AG09319 (cell line): ENCODE measurements at regions not wholly inside any gene's neighbourhood (a gene's known extent, or its start where the extent isn't known, plus 50 kb on each side); places are given as distances from the start of the nearest gene placed in this dataset.
"Not testable (repeated sequence)": the region's sequence is repeated elsewhere in the genome, so short reads cannot be mapped to it uniquely, and the experiment has no call there.

ENCODE experiments used
- DNase-seq: peaks from one replicate; pipeline ENCODE4 v3.0.0-alpha.2; 2010; ENCODE audit warnings: low read depth; ENCODE audit errors: extremely low read depth
- CTCF ChIP-seq: IDR thresholded peaks from 2 replicates; pipeline ENCODE4 v1.5.1; 2011; ENCODE audit warnings: low read depth, mild to moderate bottlenecking, inconsistent platforms, low read length, moderate library complexity

- no peak for DNase-seq
- TF ChIP-seq CTCF: no peak
These were observed 1143.6 kb upstream of the ACVR2A start for GRCh38 chr2:146701183-146701582.

GRCh38 chr2:146697307-146697706, 1147.5 kb upstream of the ACVR2A start:
- DNase-seq: no peak
- no peak for TF ChIP-seq CTCF

GRCh38 chr2:146696787-146697186, 1148.0 kb upstream of the ACVR2A start:
- not testable (repeated sequence) for DNase-seq

DNA sequence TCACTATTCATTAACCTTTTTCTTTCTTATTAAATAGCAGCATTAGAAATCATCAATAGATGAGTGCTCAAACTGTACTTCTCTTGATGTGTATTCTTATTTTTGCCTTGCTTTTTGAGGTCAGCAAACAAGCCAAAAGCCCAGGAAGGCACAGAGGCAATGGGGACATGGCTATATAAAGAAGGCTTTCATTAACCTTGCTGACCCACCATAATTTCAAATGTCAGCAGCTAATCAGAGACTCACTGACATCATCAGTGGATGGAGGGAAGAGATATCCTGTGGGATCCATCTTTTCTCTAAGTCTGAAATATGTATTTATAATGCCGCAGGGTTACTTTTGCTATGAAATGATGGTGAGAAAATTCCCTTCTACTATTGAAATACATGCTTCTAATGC, 1162.8 kb upstream of the ACVR2A start:
- TF ChIP-seq CTCF: no peak
- no peak for DNase-seq

- no peak for TF ChIP-seq CTCF
- no peak for DNase-seq
These were observed 1166.3 kb upstream of the ACVR2A start for GRCh38 chr2:146678516-146678915.

DNA sequence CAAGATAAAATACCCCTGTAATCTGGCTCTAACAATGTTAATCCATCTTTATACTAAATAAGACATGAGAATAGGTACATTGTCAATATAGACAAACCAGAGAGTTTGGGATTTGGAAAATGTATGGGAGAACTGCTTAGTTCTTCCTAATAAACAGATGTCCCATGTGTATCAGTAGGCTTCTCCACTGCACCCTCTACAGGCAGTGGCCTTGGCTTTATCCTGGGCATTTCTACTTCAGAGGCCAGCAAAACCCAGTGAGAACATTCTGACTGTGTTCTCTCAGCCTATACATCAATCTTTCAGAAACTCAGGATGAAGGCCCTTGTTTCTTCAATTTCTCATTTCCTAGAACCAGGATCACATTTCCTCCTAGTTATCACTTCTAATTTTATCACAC, 1167.5 kb upstream of the ACVR2A start:
- no peak for DNase-seq

DNA sequence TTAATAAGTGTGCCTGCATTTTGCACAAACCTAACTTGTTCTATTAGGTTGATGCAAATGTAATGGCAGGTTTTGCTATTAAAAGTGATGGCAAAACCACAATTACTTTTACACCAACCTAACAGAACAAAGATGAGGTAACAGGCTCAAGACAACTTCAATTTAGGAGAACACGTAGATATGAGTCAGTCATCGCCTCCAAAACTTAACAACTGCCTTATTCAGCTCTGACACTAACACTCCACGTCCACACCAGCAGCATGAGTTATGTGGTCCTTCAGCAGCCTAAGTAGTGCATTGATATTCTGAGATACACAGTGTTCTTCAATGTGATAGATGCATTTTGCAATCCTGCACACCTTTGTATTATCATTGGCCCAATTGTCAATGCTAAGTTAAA, 1175.1 kb upstream of the ACVR2A start:
- no peak for TF ChIP-seq CTCF

More for the DNA sequence above, 1167.5 kb upstream of the ACVR2A start:
- TF ChIP-seq CTCF: no peak; the same call in 1 of the 2 replicates

GRCh38 chr2:146666340-146666739, 1178.5 kb upstream of the ACVR2A start:
- no peak for TF ChIP-seq CTCF
- DNase-seq: no peak

More for the DNA sequence above, 1175.1 kb upstream of the ACVR2A start:
- no peak for DNase-seq
